HG03095 (cell line): ENCODE measurements at regions not wholly inside any gene's neighbourhood (a gene's known extent, or its start where the extent isn't known, plus 50 kb on each side); places are given as distances from the start of the nearest gene placed in this dataset.
A peak's percentile ranks its signal among the peaks of the same experiment; 100 is the strongest.

ENCODE experiments used
- ATAC-seq: cut with Tn5 transposase; IDR thresholded peaks from one replicate; pipeline ENCODE4 v1.9.1; 2021; ENCODE audit warnings: moderate library complexity; ENCODE audit not compliant: unreplicated experiment

- ATAC-seq: no peak
Measured at GRCh38 chr14:58780185-58780584, 142.4 kb downstream of the DACT1 start.

- ATAC-seq: no peak
Measured at GRCh38 chr14:58780605-58781004, 142.8 kb downstream of the DACT1 start.

GRCh38 chr14:58782011-58782410 is 144.2 kb downstream of the DACT1 start:
- no peak for ATAC-seq

- ATAC-seq: no peak
Measured at GRCh38 chr14:58783792-58784511, 146.2 kb downstream of the DACT1 start.

GRCh38 chr14:58784931-58785330 is 147.2 kb downstream of the DACT1 start:
- ATAC-seq: no peak

- ATAC-seq: no peak
Measured at GRCh38 chr14:58785701-58786100, 147.9 kb downstream of the DACT1 start.

GRCh38 chr14:58787592-58787991 is 149.8 kb downstream of the DACT1 start:
- no peak for ATAC-seq

- ATAC-seq: no peak
Measured at GRCh38 chr14:58788655-58789503, 151.1 kb downstream of the DACT1 start.

- no peak for ATAC-seq
Measured at GRCh38 chr14:58789736-58790135, 152.0 kb downstream of the DACT1 start.

GRCh38 chr14:58792416-58792815 is 154.7 kb downstream of the DACT1 start:
- ATAC-seq: no peak

- no peak for ATAC-seq
Measured at GRCh38 chr14:58793131-58793740, 155.5 kb downstream of the DACT1 start.

GRCh38 chr14:58794993-58795762 is 157.4 kb downstream of the DACT1 start:
- ATAC-seq: no peak

- peak; percentile 31 for ATAC-seq
Measured at GRCh38 chr14:58796242-58797009, 158.7 kb downstream of the DACT1 start.

GRCh38 chr14:58797010-58797429 is 159.3 kb downstream of the DACT1 start:
- ATAC-seq: peak; percentile 65

- ATAC-seq: no peak
Measured at GRCh38 chr14:58798173-58798572, 160.4 kb downstream of the DACT1 start.

GRCh38 chr14:58801086-58801485 is 163.3 kb downstream of the DACT1 start:
- ATAC-seq: no peak

GRCh38 chr14:58805057-58805456 is 167.3 kb downstream of the DACT1 start:
- ATAC-seq: no peak

- ATAC-seq: no peak
Measured at GRCh38 chr14:58805605-58806409, 168.0 kb downstream of the DACT1 start.

GRCh38 chr14:58807191-58807590 is 169.4 kb downstream of the DACT1 start:
- ATAC-seq: no peak
